ENCODE measurements at regions not wholly inside any gene's neighbourhood (a gene's known extent, or its start where the extent isn't known, plus 50 kb on each side); places are given as distances from the start of the nearest gene placed in this dataset.
"Not testable (repeated sequence)": the region's sequence is repeated elsewhere in the genome, so short reads cannot be mapped to it uniquely, and the experiment has no call there.

GRCh38 chr2:8495189-8495989 is 186.5 kb upstream of the ID2 start:
- H3K27me3 Mint-ChIP-seq (ENCODE audit: low read depth) = no peaks in the 10 kb centered on the region
- H3K36me3 Mint-ChIP-seq (ENCODE audit: low read depth) = no peaks in the 10 kb centered on the region
- no peak overlapping the region for H3K4me3 Mint-ChIP-seq
- no peak overlapping the region for H3K27ac Mint-ChIP-seq
- H3K9me3 Mint-ChIP-seq = no peaks in the 10 kb centered on the region
- H3K4me1 Mint-ChIP-seq (ENCODE audit: low read depth) = peaks cover 19% of the 10 kb centered on the region

- Mint-ChIP-seq H3K4me3 (no peak overlapping the region), H3K27ac (no peak overlapping the region), H3K27me3 (ENCODE audit: low read depth) (no peaks in the 10 kb centered on the region), H3K36me3 (ENCODE audit: low read depth) (no peaks in the 10 kb centered on the region), H3K9me3 (no peaks in the 10 kb centered on the region), H3K4me1 (ENCODE audit: low read depth) (peaks cover 18% of the 10 kb centered on the region)
Observed at GRCh38 chr2:8496079-8496478, 185.8 kb upstream of the ID2 start.

- Mint-ChIP-seq H3K36me3 (ENCODE audit: low read depth) (no peaks in the 10 kb centered on the region), H3K4me1 (ENCODE audit: low read depth) (peaks cover 13% of the 10 kb centered on the region), H3K27me3 (ENCODE audit: low read depth) (no peaks in the 10 kb centered on the region), H3K9me3 (no peaks in the 10 kb centered on the region), H3K27ac (no peak overlapping the region), H3K4me3 (no peak overlapping the region)
Observed at GRCh38 chr2:8496617-8497016, 185.2 kb upstream of the ID2 start.

- H3K9me3 Mint-ChIP-seq = no peaks in the 10 kb centered on the region
- H3K4me3 Mint-ChIP-seq = no peak overlapping the region
- no peak overlapping the region for H3K27ac Mint-ChIP-seq
- no peaks in the 10 kb centered on the region for H3K36me3 Mint-ChIP-seq (ENCODE audit: low read depth)
- H3K27me3 Mint-ChIP-seq (ENCODE audit: low read depth) = peaks cover 4% of the 10 kb centered on the region
- H3K4me1 Mint-ChIP-seq (ENCODE audit: low read depth) = peaks cover 13% of the 10 kb centered on the region
Observed at GRCh38 chr2:8498994-8499393, 182.9 kb upstream of the ID2 start.

GRCh38 chr2:8500124-8501054 is 181.5 kb upstream of the ID2 start:
- Mint-ChIP-seq H3K9me3 (no peaks in the 10 kb centered on the region), H3K27me3 (ENCODE audit: low read depth) (peaks cover 4% of the 10 kb centered on the region), H3K4me1 (ENCODE audit: low read depth) (peaks cover 13% of the 10 kb centered on the region), H3K36me3 (ENCODE audit: low read depth) (no peaks in the 10 kb centered on the region), H3K4me3 (no peak overlapping the region), H3K27ac (no peak overlapping the region)

GRCh38 chr2:8501061-8501720 is 180.7 kb upstream of the ID2 start:
- Mint-ChIP-seq H3K4me1 (ENCODE audit: low read depth) (peaks cover 15% of the 10 kb centered on the region), H3K4me3 (no peak overlapping the region), H3K9me3 (peaks cover 4% of the 10 kb centered on the region), H3K36me3 (ENCODE audit: low read depth) (no peaks in the 10 kb centered on the region), H3K27ac (no peak overlapping the region), H3K27me3 (ENCODE audit: low read depth) (peaks cover 4% of the 10 kb centered on the region)

GRCh38 chr2:8502316-8502715 is 179.5 kb upstream of the ID2 start:
- Mint-ChIP-seq H3K27ac (no peak overlapping the region), H3K9me3 (peaks cover 7% of the 10 kb centered on the region), H3K36me3 (ENCODE audit: low read depth) (no peaks in the 10 kb centered on the region), H3K4me3 (no peak overlapping the region), H3K4me1 (ENCODE audit: low read depth) (peaks cover 15% of the 10 kb centered on the region), H3K27me3 (ENCODE audit: low read depth) (peaks cover 4% of the 10 kb centered on the region)

- no peak overlapping the region for H3K4me3 Mint-ChIP-seq
- peaks cover 30% of the 10 kb centered on the region for H3K9me3 Mint-ChIP-seq
- no peak overlapping the region for H3K27ac Mint-ChIP-seq
- H3K36me3 Mint-ChIP-seq (ENCODE audit: low read depth) = peaks cover 9% of the 10 kb centered on the region
- H3K27me3 Mint-ChIP-seq (ENCODE audit: low read depth) = peaks cover 4% of the 10 kb centered on the region
- peaks cover 3% of the 10 kb centered on the region for H3K4me1 Mint-ChIP-seq (ENCODE audit: low read depth)
Observed at GRCh38 chr2:8505311-8505920, 176.4 kb upstream of the ID2 start.

- H3K4me1 Mint-ChIP-seq (ENCODE audit: low read depth) = peaks cover 8% of the 10 kb centered on the region
- no peak overlapping the region for H3K27ac Mint-ChIP-seq
- H3K9me3 Mint-ChIP-seq = peaks cover 31% of the 10 kb centered on the region
- H3K4me3 Mint-ChIP-seq = no peak overlapping the region
- H3K27me3 Mint-ChIP-seq (ENCODE audit: low read depth) = peaks cover 4% of the 10 kb centered on the region
- H3K36me3 Mint-ChIP-seq (ENCODE audit: low read depth) = peaks cover 11% of the 10 kb centered on the region
Observed at GRCh38 chr2:8506746-8507145, 175.1 kb upstream of the ID2 start.

- Mint-ChIP-seq H3K27me3 (ENCODE audit: low read depth) (no peaks in the 10 kb centered on the region), H3K36me3 (ENCODE audit: low read depth) (peaks cover 26% of the 10 kb centered on the region), H3K4me1 (ENCODE audit: low read depth) (peaks cover 25% of the 10 kb centered on the region), H3K4me3 (no peak overlapping the region), H3K9me3 (peaks cover 44% of the 10 kb centered on the region), H3K27ac (no peak overlapping the region)
Observed at GRCh38 chr2:8508766-8509165, 173.1 kb upstream of the ID2 start.

GRCh38 chr2:8509621-8510020 is 172.2 kb upstream of the ID2 start:
- peaks cover 49% of the 10 kb centered on the region for H3K9me3 Mint-ChIP-seq
- H3K4me3 Mint-ChIP-seq = no peak overlapping the region
- H3K4me1 Mint-ChIP-seq (ENCODE audit: low read depth) = peaks cover 31% of the 10 kb centered on the region
- peaks cover 28% of the 10 kb centered on the region for H3K36me3 Mint-ChIP-seq (ENCODE audit: low read depth)
- no peak overlapping the region for H3K27ac Mint-ChIP-seq
- no peaks in the 10 kb centered on the region for H3K27me3 Mint-ChIP-seq (ENCODE audit: low read depth)

- peaks cover 29% of the 10 kb centered on the region for H3K36me3 Mint-ChIP-seq (ENCODE audit: low read depth)
- not testable (repeated sequence) for H3K4me3 Mint-ChIP-seq; H3K27me3 Mint-ChIP-seq (ENCODE audit: low read depth)
- H3K9me3 Mint-ChIP-seq = peaks cover 51% of the 10 kb centered on the region
- H3K4me1 Mint-ChIP-seq (ENCODE audit: low read depth) = peaks cover 35% of the 10 kb centered on the region
- peak overlapping the region; percentile 52 for H3K27ac Mint-ChIP-seq
Observed at GRCh38 chr2:8510055-8510454, 171.8 kb upstream of the ID2 start.

GRCh38 chr2:8510519-8510918 is 171.3 kb upstream of the ID2 start:
- no peak overlapping the region for H3K27ac Mint-ChIP-seq
- H3K36me3 Mint-ChIP-seq (ENCODE audit: low read depth) = peaks cover 29% of the 10 kb centered on the region
- H3K4me3 Mint-ChIP-seq = no peak overlapping the region
- peaks cover 51% of the 10 kb centered on the region for H3K9me3 Mint-ChIP-seq
- H3K4me1 Mint-ChIP-seq (ENCODE audit: low read depth) = peaks cover 38% of the 10 kb centered on the region
- H3K27me3 Mint-ChIP-seq (ENCODE audit: low read depth) = no peaks in the 10 kb centered on the region
